ENCODE measurements at regions not wholly inside any gene's neighbourhood (a gene's known extent, or its start where the extent isn't known, plus 50 kb on each side); places are given as distances from the start of the nearest gene placed in this dataset.

GRCh38 chr15:98375513-98376340 is 272.6 kb upstream of the IGF1R start:
- DNase-seq (ENCODE audit: extremely low read depth, low read depth) = no peak

DNA sequence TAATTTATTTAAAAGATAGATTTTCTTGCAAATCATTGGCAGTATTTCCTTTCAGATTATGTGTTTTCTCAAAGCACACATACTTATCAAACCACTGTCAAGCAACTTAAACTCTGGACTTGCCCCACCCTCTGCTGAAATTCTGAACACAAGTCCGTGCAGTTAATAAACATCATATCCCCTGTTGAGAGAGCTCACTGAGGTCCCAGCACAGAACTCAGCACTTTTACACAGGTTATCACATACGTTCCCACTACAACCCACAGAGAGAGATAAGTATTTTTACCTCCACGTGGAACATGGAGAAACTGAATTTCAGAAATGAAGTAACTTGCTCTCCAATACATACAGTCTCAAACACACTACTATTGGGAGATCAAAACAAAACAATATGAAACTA is 267.6 kb upstream of the IGF1R start:
- DNase-seq (ENCODE audit: extremely low read depth, low read depth) = no peak

DNA sequence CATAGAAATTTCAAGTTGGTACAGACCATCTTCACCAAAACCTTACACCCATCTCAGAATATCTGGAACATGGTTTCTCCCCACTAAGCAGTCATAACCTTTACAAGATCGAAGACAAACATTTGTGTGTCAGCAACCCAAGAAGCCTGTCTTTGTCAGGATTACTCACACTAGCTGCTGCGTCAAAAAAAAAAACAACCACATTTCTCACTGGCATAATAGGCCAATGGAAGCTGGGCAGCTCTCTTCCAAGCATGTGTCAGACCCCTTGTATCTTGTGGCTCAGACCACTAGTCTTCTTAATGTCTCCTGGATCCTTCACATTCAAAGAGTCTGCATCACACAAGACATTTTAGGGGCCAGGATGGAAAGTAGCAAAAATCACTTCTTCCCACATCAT is 266.9 kb upstream of the IGF1R start:
- no peak for DNase-seq (ENCODE audit: extremely low read depth, low read depth)

DNA sequence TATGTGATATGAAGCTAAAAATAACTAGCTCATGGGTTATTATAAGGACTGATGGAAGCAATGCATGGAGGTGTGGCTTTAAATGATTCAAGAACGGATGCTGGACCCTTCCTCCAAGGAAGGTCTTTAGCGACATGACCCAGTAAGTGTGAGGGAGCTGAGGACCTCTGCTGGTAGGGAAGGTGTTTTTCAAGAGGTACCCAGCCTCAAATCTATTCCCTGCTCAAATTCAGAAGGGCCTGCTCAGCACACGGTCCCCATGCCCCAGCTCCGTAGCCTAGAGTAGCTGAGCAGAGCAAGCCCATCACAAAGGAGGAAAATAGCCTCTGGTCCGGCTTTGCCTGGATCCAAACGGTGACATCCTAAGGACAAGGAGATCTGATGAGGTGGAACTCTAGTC is 266.2 kb upstream of the IGF1R start:
- no peak for DNase-seq (ENCODE audit: extremely low read depth, low read depth)

GRCh38 chr15:98383571-98383970 is 264.8 kb upstream of the IGF1R start:
- no peak for DNase-seq (ENCODE audit: extremely low read depth, low read depth)

- DNase-seq (ENCODE audit: extremely low read depth, low read depth) = no peak
Measured at GRCh38 chr15:98384328-98385029, 263.9 kb upstream of the IGF1R start.

GRCh38 chr15:98385752-98386381 is 262.5 kb upstream of the IGF1R start:
- DNase-seq (ENCODE audit: extremely low read depth, low read depth) = no peak

GRCh38 chr15:98386561-98386960 is 261.8 kb upstream of the IGF1R start:
- no peak for DNase-seq (ENCODE audit: extremely low read depth, low read depth)

GRCh38 chr15:98387866-98388265 is 260.5 kb upstream of the IGF1R start:
- no peak for DNase-seq (ENCODE audit: extremely low read depth, low read depth)

DNA sequence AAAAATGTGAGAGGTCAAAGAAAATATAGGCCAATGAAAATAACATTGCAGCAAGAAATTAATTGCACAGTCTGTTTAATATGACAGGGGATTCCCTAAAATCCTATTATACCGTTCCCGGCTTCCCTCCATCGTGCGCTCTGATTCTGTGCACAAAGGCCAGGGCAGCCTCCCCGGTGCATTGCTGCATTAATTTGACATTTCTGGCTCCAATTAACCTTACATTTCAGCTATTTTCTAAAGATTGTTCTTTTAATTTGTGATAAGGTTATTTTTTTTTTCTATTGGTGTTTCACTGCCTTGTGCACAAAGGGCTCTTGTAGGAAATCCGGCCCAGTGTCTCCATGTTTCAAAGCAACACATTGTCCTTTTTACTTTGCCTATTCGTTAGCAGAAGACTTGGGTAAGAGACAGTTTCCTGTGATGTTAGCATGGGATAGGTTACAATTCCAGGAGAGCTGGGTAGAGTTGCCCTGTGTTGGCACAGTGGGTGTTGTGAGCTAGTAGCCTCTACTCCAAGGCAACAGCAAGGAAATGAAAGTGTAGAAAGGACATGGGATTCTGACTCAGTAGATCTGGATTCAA is 257.3 kb upstream of the IGF1R start:
- no peak for DNase-seq (ENCODE audit: extremely low read depth, low read depth)

- DNase-seq (ENCODE audit: extremely low read depth, low read depth) = no peak
Measured at GRCh38 chr15:98391568-98391967, 256.8 kb upstream of the IGF1R start.

DNA sequence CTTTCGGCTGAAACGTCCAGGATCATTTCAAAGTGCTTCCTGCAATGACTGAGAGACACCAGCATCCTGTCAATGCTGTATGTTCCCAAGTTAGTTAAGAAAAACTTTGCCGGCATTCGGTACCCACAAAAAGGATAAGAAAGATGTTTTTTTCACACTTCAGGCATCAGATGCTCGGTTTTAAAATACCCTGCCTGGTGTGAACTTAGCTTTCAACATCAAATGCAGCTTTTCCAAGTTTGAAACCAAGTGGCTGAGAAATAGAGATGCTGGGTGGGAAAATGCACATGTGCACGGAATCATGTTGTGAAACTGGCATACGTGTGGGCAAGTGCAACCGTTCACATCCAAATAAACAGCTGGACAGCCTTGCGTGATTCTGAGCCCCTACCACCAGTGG is 254.9 kb upstream of the IGF1R start:
- DNase-seq (ENCODE audit: extremely low read depth, low read depth) = no peak

DNA sequence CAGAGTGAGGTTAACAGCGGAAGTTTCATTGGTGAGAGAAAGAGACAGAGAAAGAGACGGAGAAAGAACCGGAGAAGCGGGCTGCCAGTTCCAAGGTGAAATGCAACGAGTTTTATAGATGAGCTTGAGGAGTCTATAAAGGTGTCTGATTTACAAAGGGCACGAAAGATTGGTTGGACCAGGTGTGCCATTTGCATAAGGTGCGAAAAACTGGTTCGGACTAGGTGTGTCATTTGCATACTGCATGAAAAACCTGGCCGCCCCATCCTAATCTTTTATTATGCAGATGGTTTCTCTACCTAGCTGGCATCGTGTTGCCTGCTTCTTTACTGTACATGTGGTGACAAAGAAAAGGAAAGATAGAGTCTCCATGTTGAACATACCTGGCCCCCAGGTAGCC is 253.8 kb upstream of the IGF1R start:
- no peak for DNase-seq (ENCODE audit: extremely low read depth, low read depth)

DNA sequence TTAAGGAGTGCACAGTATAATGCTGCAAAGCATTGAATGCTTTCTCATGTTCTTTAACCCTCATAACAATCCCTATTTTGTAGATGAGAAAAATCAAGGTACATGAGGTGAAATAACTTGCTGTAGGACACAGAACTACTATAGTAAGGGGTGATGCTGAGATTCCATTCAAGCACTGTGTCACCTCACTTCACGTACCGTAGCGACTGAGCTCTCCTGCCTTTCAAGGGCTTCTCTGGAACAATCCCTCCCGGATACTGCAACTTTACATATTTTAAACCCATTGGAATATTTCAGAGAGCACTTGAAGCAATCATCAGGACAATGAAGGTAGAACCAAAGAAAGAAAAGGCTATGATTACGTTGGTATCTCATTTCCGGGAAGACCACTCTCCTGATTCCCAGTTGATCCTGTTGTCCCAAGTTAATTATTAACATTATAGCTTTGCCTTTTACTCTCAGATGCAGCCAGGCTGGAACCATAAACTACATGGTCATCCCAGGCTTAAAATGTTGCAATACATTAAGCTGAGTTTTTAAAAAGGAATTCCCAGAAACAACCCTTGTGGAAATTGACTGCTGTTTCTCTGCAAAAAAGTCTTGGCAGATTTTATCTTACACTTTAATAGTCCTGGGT is 252.2 kb upstream of the IGF1R start:
- DNase-seq (ENCODE audit: extremely low read depth, low read depth) = no peak

- DNase-seq (ENCODE audit: extremely low read depth, low read depth) = no peak
Measured at GRCh38 chr15:98397419-98397818, 250.9 kb upstream of the IGF1R start.

- no peak for DNase-seq (ENCODE audit: extremely low read depth, low read depth)
Measured at GRCh38 chr15:98398056-98398455, 250.3 kb upstream of the IGF1R start.

- no peak for DNase-seq (ENCODE audit: extremely low read depth, low read depth)
Measured at GRCh38 chr15:98398886-98399285, 249.5 kb upstream of the IGF1R start.

DNA sequence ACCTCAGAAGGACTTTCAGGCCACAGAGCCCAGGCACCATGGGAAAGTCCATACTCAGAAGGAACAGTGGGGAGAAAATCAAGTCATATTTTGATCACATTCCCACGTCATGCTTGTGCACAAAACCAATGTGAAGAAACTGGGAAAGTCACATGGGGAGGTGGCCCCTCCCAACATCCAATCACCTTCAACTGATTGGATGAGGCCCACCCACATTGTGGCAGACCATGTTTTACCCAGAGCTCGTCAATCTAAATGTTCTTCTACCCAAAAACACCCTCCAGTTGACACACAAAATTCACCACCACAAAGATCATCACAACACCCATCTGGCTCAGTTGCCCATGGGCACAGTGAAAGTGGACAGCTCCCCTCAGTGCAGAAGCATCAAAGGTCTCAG is 248.2 kb upstream of the IGF1R start:
- no peak for DNase-seq (ENCODE audit: extremely low read depth, low read depth)

GRCh38 chr15:98401029-98401428 is 247.3 kb upstream of the IGF1R start:
- no peak for DNase-seq (ENCODE audit: extremely low read depth, low read depth)

DNA sequence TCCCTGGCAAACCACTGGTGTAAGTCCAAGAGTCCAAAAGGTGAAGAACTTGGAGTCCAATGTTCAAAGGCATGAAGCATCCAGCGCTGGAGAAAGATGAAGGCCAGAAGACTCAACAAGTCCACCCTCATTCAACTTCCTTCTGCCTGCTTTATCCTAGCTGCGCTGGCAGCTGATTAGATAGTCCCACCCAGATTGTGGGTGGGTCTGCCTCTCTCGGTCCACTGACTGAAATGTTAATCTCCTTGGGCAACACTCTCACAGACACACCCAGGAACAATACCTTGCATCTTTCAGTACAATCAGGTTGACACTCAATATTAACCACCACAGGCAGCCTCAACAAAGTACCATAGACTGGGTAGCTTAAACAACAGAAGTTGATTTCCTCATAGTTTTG is 245.9 kb upstream of the IGF1R start:
- DNase-seq (ENCODE audit: extremely low read depth, low read depth) = no peak

- no peak for DNase-seq (ENCODE audit: extremely low read depth, low read depth)
Measured at GRCh38 chr15:98403169-98403568, 245.2 kb upstream of the IGF1R start.
